GM23338 (cell line): ENCODE measurements at regions not wholly inside any gene's neighbourhood (a gene's known extent, or its start where the extent isn't known, plus 50 kb on each side); places are given as distances from the start of the nearest gene placed in this dataset.

ENCODE experiments used
- CREB1 ChIP-seq: fragments of 250-450 bp; sonication (Bioruptor Pico); IDR thresholded peaks from 2 replicates; pipeline ENCODE4 v1.5.0; 2020; ENCODE audit warnings: low read depth, mild to moderate bottlenecking, moderate library complexity
- CTCF ChIP-seq, 2 experiments: fragments of 200-600 bp in 1 of 2; sonication (generic) in 1 of 2; conservative IDR thresholded peaks; 2 replicates each; pipeline versions ENCODE4 v1.5.1 to v1.6.1; 2016 to 2017; ENCODE audit warnings: antibody characterized with exemption in 2 of 2, low read depth in 2 of 2, mild to moderate bottlenecking in 2 of 2, moderate library complexity in 1 of 2
- EZH2 ChIP-seq: fragments of 200-600 bp; sonication (generic); IDR thresholded peaks from one replicate; pipeline ENCODE4 v1.8.0; 2017; ENCODE audit warnings: antibody characterized with exemption, mild to moderate bottlenecking, low read depth; ENCODE audit not compliant: unreplicated experiment
- EZH2phosphoT487 ChIP-seq: fragments of 200-600 bp; sonication (generic); IDR thresholded peaks from one replicate; pipeline ENCODE4 v1.8.1; 2018; ENCODE audit warnings: antibody characterized with exemption; ENCODE audit not compliant: unreplicated experiment
- NANOG ChIP-seq: IDR thresholded peaks from 2 replicates; pipeline ENCODE4 v1.6.1; 2016; ENCODE audit warnings: antibody characterized with exemption, borderline replicate concordance
- POLR2AphosphoS5 ChIP-seq: IDR thresholded peaks from 2 replicates; pipeline ENCODE4 v1.6.1; 2016; ENCODE audit warnings: antibody characterized with exemption, low read depth
- REST ChIP-seq: IDR thresholded peaks from one replicate; pipeline ENCODE4 v1.6.1; 2018; ENCODE audit warnings: antibody characterized with exemption; ENCODE audit not compliant: unreplicated experiment
- STAT1 ChIP-seq: IDR thresholded peaks from one replicate; pipeline ENCODE4 v1.6.1; 2016; ENCODE audit warnings: antibody characterized with exemption; ENCODE audit not compliant: unreplicated experiment
- ZNF114 ChIP-seq: fragments of 250-450 bp; sonication (Bioruptor Pico); IDR thresholded peaks from 2 replicates; pipeline ENCODE4 v1.5.0; 2020; ENCODE audit warnings: mild to moderate bottlenecking, moderate library complexity
- TF ChIP-seq, protein P1 (sequence below): IDR thresholded peaks from 2 replicates; pipeline ENCODE4 v1.6.1; 2016; ENCODE audit warnings: antibody characterized with exemption

DNA sequence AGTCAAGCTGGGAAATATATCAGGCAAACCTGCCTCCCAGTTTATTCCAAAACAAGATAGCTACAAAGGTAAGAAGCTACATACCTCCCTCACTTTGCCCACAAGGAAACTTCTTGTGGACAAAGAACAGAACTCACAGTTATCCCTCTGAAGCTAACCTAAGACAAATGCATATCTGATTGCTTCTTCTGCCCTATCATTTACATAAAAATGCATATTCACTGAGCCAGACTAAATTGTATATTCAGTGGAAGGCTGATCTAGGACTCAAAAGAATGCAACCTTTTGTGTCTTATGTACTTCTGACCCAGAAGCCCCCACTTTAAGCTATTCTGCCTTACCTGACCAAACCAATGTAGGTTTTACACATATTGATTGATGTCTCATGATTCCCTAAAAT is 276.8 kb downstream of the HTR1A start:
- TF ChIP-seq CREB1 (CRISPR knock-in tag) = no peak
- TF ChIP-seq REST = no peak
- TF ChIP-seq CTCF (conservative IDR thresholded peaks at IDR 0.05; ENCODE audit: low read depth in 2 of 2) = no peak
- TF ChIP-seq EZH2phosphoT487 = no peak
- no peak for TF ChIP-seq POLR2AphosphoS5
- TF ChIP-seq EZH2 = no peak
- TF ChIP-seq ZNF114 (CRISPR knock-in tag) = no peak
- no peak for TF ChIP-seq STAT1
- TF ChIP-seq, protein P1, sequence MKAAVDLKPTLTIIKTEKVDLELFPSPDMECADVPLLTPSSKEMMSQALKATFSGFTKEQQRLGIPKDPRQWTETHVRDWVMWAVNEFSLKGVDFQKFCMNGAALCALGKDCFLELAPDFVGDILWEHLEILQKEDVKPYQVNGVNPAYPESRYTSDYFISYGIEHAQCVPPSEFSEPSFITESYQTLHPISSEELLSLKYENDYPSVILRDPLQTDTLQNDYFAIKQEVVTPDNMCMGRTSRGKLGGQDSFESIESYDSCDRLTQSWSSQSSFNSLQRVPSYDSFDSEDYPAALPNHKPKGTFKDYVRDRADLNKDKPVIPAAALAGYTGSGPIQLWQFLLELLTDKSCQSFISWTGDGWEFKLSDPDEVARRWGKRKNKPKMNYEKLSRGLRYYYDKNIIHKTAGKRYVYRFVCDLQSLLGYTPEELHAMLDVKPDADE = no peak
- TF ChIP-seq NANOG = no peak
